RWPE1 (cell line): ENCODE measurements at regions not wholly inside any gene's neighbourhood (a gene's known extent, or its start where the extent isn't known, plus 50 kb on each side); places are given as distances from the start of the nearest gene placed in this dataset.

ENCODE experiments used
- CTCF ChIA-PET: fragments of 350-600 bp; sonication (Branson Sonifier 250); formaldehyde crosslinking; extraction: SDS; loops from one replicate; lab custom pipeline; 2021; lab: Yijun Ruan, JAX
- POLR2A ChIA-PET: fragments of 400-600 bp; formaldehyde crosslinking; extraction: SDS; loops from one replicate; lab custom pipeline; 2020; ENCODE audit warnings: antibody characterized with exemption; ENCODE audit not compliant: low non-redundant PET; lab: Yijun Ruan, JAX
- DNase-seq: peaks from one replicate; pipeline ENCODE4 v3.0.0; 2012; ENCODE audit warnings: low spot score
- H3K27ac ChIP-seq: fragments of 450-650 bp; 2 replicates; pipeline ENCODE4 v1.5.1; 2017
- CTCF ChIP-seq: fragments of 450-650 bp; conservative IDR thresholded peaks from 2 replicates; pipeline ENCODE4 v1.5.1; 2017; ENCODE audit warnings: low read depth, mild to moderate bottlenecking

GRCh38 chr15:87207990-87208580 is 1048.5 kb downstream of the NTRK3 start:
- ChIA-PET CTCF (no interaction called here), POLR2A (no interaction called here)
- no peak for TF ChIP-seq CTCF
- peak; percentile 64 for DNase-seq
- no peak overlapping the region for H3K27ac ChIP-seq

- no peak for DNase-seq
- POLR2A ChIA-PET = no interaction called here
- peak overlapping the region; percentile 64; the same call in 1 of the 2 replicates for H3K27ac ChIP-seq
- no peak for TF ChIP-seq CTCF
- CTCF ChIA-PET = no interaction called here
Observed at GRCh38 chr15:87207251-87207650, 1049.3 kb downstream of the NTRK3 start.

- CTCF ChIA-PET = no interaction called here
Observed at GRCh38 chr15:87201986-87202385, 1054.6 kb downstream of the NTRK3 start.

GRCh38 chr15:87200149-87200548 is 1056.4 kb downstream of the NTRK3 start:
- CTCF ChIA-PET = no interaction called here
- POLR2A ChIA-PET = no interaction called here
- H3K27ac ChIP-seq = no peak overlapping the region
- no peak for DNase-seq
- TF ChIP-seq CTCF = no peak

More at GRCh38 chr15:87201986-87202385, 1054.6 kb downstream of the NTRK3 start:
- no peak overlapping the region for H3K27ac ChIP-seq
- DNase-seq = no peak
- POLR2A ChIA-PET = no interaction called here
- TF ChIP-seq CTCF = no peak

- H3K27ac ChIP-seq = no peak overlapping the region
- no peak for TF ChIP-seq CTCF
- CTCF ChIA-PET = no interaction called here
- DNase-seq = no peak
- POLR2A ChIA-PET = no interaction called here
Observed at GRCh38 chr15:87197981-87198380, 1058.6 kb downstream of the NTRK3 start.

GRCh38 chr15:87196498-87196897 is 1060.0 kb downstream of the NTRK3 start:
- POLR2A ChIA-PET = no interaction called here
- H3K27ac ChIP-seq = no peak overlapping the region
- DNase-seq = no peak
- CTCF ChIA-PET = interaction anchor here (0.7 kb wide), 1 partner anchor 831 kb away, joined by 4 read pairs; no protein-coding TSS in a partner anchor
- TF ChIP-seq CTCF = no peak
